H1 (cell line): ENCODE measurements at regions not wholly inside any gene's neighbourhood (a gene's known extent, or its start where the extent isn't known, plus 50 kb on each side); places are given as distances from the start of the nearest gene placed in this dataset.

Experiments
- CTCF ChIA-PET: fragments of 300-600 bp; sonication (Branson Sonifier 250); formaldehyde crosslinking; loops from one replicate; lab custom pipeline; 2021; ENCODE audit not compliant: partially characterized antibody; lab: Charles Lee
- POLR2A ChIA-PET: fragments of 300-600 bp; sonication (Branson Sonifier 250); formaldehyde crosslinking; loops from one replicate; lab custom pipeline; 2021; ENCODE audit warnings: inconsistent platforms; ENCODE audit not compliant: partially characterized antibody; lab: Charles Lee
- DNase-seq, 2 experiments: peaks; one replicate each; pipeline versions ENCODE4 v3.0.0 to v3.0.0-alpha.2; 2010 to 2022; ENCODE audit warnings: low spot score in 2 of 2, low read depth in 1 of 2, mixed read lengths in 1 of 2
- FAIRE-seq: peaks from 2 replicates; lab custom pipeline; 2011; peaks lifted over from hg19 to GRCh38; lab: Jason Lieb, UNC
- H2AFZ ChIP-seq: 2 replicates; pipeline ENCODE4 v1.8.1; 2012; ENCODE audit warnings: low read length, inconsistent platforms
- H2AK5ac ChIP-seq: 2 replicates; pipeline ENCODE4 v1.6.1; 2013; ENCODE audit warnings: low read depth, low read length
- H2BK120ac ChIP-seq: replicated peaks from 2 replicates; pipeline ENCODE3; 2013; ENCODE audit warnings: low read depth, low read length, inconsistent platforms
- H2BK12ac ChIP-seq: 2 replicates; pipeline ENCODE4 v1.6.1; 2013; ENCODE audit warnings: low read depth, low read length
- H2BK15ac ChIP-seq: 2 replicates; pipeline ENCODE4 v1.6.1; 2013; ENCODE audit warnings: low read length
- H2BK20ac ChIP-seq: 2 replicates; pipeline ENCODE4 v1.6.1; 2013; ENCODE audit warnings: low read length
- H2BK5ac ChIP-seq: 2 replicates; pipeline ENCODE4 v1.6.1; 2013; ENCODE audit warnings: low read depth, low read length
- H3K14ac ChIP-seq: 2 replicates; pipeline ENCODE4 v1.6.1; 2013; ENCODE audit warnings: inconsistent platforms; ENCODE audit not compliant: insufficient read length
- H3K18ac ChIP-seq: 2 replicates; pipeline ENCODE4 v1.6.1; 2013; ENCODE audit warnings: low read length; ENCODE audit errors: extremely low read depth
- H3K23ac ChIP-seq: 2 replicates; pipeline ENCODE4 v1.6.1; 2013; ENCODE audit warnings: inconsistent platforms; ENCODE audit not compliant: insufficient read length
- H3K23me2 ChIP-seq: 2 replicates; pipeline ENCODE4 v1.6.1; 2013; ENCODE audit warnings: low read depth, low read length
- H3K27ac ChIP-seq: 2 replicates; pipeline ENCODE4 v1.6.1; 2011; ENCODE audit warnings: low read depth, low read length, inconsistent platforms
- H3K27me3 ChIP-seq, 4 experiments: replicated peaks in 1 of 4; 1 replicate in 1 of 4; 2 replicates in 3 of 4; pipeline versions ENCODE4 v1.6.1 to v1.8.1; 2011 to 2013; ENCODE audit warnings: low read length in 3 of 4, mild to moderate bottlenecking in 3 of 4, inconsistent platforms in 2 of 4, mixed read lengths in 2 of 4, moderate library complexity in 1 of 4; ENCODE audit not compliant: control insufficient read depth in 3 of 4, insufficient read depth in 3 of 4; ENCODE audit errors: extremely low read depth in 1 of 4
- H3K36me3 ChIP-seq, 4 experiments: 2 replicates each; pipeline versions ENCODE4 v1.6.1 to v1.8.1; 2011 to 2013; ENCODE audit warnings: mild to moderate bottlenecking in 4 of 4, low read length in 3 of 4, moderate library complexity in 2 of 4, control low read depth in 1 of 4, inconsistent platforms in 1 of 4; ENCODE audit not compliant: insufficient read depth in 4 of 4, control insufficient read depth in 2 of 4
- H3K4ac ChIP-seq: replicated peaks from 2 replicates; pipeline ENCODE3; 2013; ENCODE audit warnings: low read length, low read depth, mixed read lengths, inconsistent platforms; ENCODE audit not compliant: insufficient read length
- H3K4me1 ChIP-seq, 4 experiments: replicated peaks in 1 of 4; 1 replicate in 1 of 4; 2 replicates in 3 of 4; pipeline versions ENCODE4 v1.6.1 to v1.8.1; 2011 to 2013; ENCODE audit warnings: low read length in 3 of 4, inconsistent platforms in 2 of 4, mixed read lengths in 1 of 4; ENCODE audit not compliant: insufficient read depth in 4 of 4, control insufficient read depth in 3 of 4
- H3K4me2 ChIP-seq, 2 experiments: 2 replicates each; pipeline versions ENCODE4 v1.6.1 to v1.8.1; 2011 to 2013; ENCODE audit warnings: low read depth in 2 of 2, low read length in 2 of 2, control low read depth in 1 of 2, inconsistent platforms in 1 of 2, mild to moderate bottlenecking in 1 of 2; ENCODE audit not compliant: insufficient read depth in 1 of 2
- H3K4me3 ChIP-seq, 4 experiments: fragments of 200-600, 300-600 bp in 1 of 4; sonication (generic), shearing (Covaris generic), sonication (Bioruptor Twin) in 1 of 4; 2 replicates each; pipeline versions ENCODE4 v1.5.1 to v1.8.1; 2011 to 2016; ENCODE audit warnings: low read length in 4 of 4, low read depth in 3 of 4, control low read depth in 2 of 4, inconsistent platforms in 2 of 4, mild to moderate bottlenecking in 2 of 4, mixed read lengths in 1 of 4, moderate library complexity in 1 of 4; ENCODE audit not compliant: insufficient read depth in 2 of 4; ENCODE audit errors: extremely low read depth in 1 of 4
- H3K56ac ChIP-seq: replicated peaks from 2 replicates; pipeline ENCODE3; 2013; ENCODE audit warnings: low read depth, mild to moderate bottlenecking, mixed read lengths, low read length, inconsistent platforms; ENCODE audit not compliant: insufficient read length
- H3K79me1 ChIP-seq: 2 replicates; pipeline ENCODE4 v1.6.1; 2013; ENCODE audit warnings: low read depth, low read length, control low read depth
- H3K79me2 ChIP-seq, 2 experiments: 2 replicates each; pipeline versions ENCODE4 v1.6.1 to v1.8.1; 2012 to 2013; ENCODE audit warnings: low read length in 2 of 2, mild to moderate bottlenecking in 2 of 2, inconsistent platforms in 1 of 2; ENCODE audit not compliant: insufficient read depth in 2 of 2, control insufficient read depth in 1 of 2
- H3K9ac ChIP-seq, 4 experiments: replicated peaks in 1 of 4; 1 replicate in 1 of 4; 2 replicates in 3 of 4; pipeline versions ENCODE4 v1.6.1 to v1.8.1; 2011 to 2013; ENCODE audit warnings: low read depth in 3 of 4, low read length in 3 of 4, control low read depth in 2 of 4, mild to moderate bottlenecking in 2 of 4, moderate library complexity in 2 of 4, inconsistent platforms in 1 of 4; ENCODE audit errors: extremely low read depth in 1 of 4
- H3K9me3 ChIP-seq, 2 experiments: 2 replicates each; pipeline versions ENCODE4 v1.6.1 to v1.8.1; 2012 to 2013; ENCODE audit warnings: mild to moderate bottlenecking in 2 of 2, moderate library complexity in 2 of 2, control low read depth in 1 of 2, inconsistent platforms in 1 of 2, low read depth in 1 of 2, low read length in 1 of 2, mixed read lengths in 1 of 2; ENCODE audit not compliant: insufficient read depth in 2 of 2
- H4K20me1 ChIP-seq, 2 experiments: replicated peaks in 1 of 2; 2 replicates each; pipeline versions ENCODE3 to v1.8.1; 2011 to 2013; ENCODE audit warnings: inconsistent platforms in 2 of 2, low read length in 2 of 2, mild to moderate bottlenecking in 1 of 2; ENCODE audit not compliant: insufficient read depth in 2 of 2, control insufficient read depth in 1 of 2
- H4K5ac ChIP-seq: 2 replicates; pipeline ENCODE4 v1.6.1; 2013; ENCODE audit warnings: low read length, low read depth, mixed read lengths, inconsistent platforms; ENCODE audit not compliant: insufficient read length
- H4K8ac ChIP-seq: 2 replicates; pipeline ENCODE4 v1.8.0; 2013; ENCODE audit warnings: mild to moderate bottlenecking, moderate library complexity, low read length, inconsistent platforms; ENCODE audit not compliant: insufficient read depth; ENCODE audit errors: extremely low read depth
- H4K91ac ChIP-seq: replicated peaks from 2 replicates; pipeline ENCODE3; 2013; ENCODE audit warnings: low read length, mixed read lengths, inconsistent platforms; ENCODE audit not compliant: insufficient read length
- ASH2L ChIP-seq: fragments of 200-600, 300-600 bp; sonication (generic); IDR thresholded peaks from one replicate; pipeline ENCODE4 v1.7.1; 2017; ENCODE audit warnings: low read length
- CBX5 ChIP-seq: fragments of 300-800, 300-1000 bp; sonication (generic); IDR thresholded peaks from 2 replicates; pipeline ENCODE4 v1.7.1; 2016; ENCODE audit warnings: antibody characterized with exemption, low read length, low read depth
- GTF2F1 ChIP-seq: IDR thresholded peaks from 2 replicates; pipeline ENCODE4 v1.6.1; 2012; ENCODE audit warnings: low read depth, low read length, improper control_type of control experiment, borderline replicate concordance
- JUND ChIP-seq: IDR thresholded peaks from 2 replicates; pipeline ENCODE4 v1.6.1; 2011; ENCODE audit warnings: mild to moderate bottlenecking, improper control_type of control experiment, low read length
- WGBS, 2 experiments: shearing (Covaris generic) in 1 of 2; methylation state at CpG; one replicate each; pipeline versions ENCODE4 v1.1.6 to v1.1.7; 2013 to 2015; ENCODE audit warnings: low lambda C conversion rate in 2 of 2, mixed read lengths in 2 of 2, inconsistent platforms in 1 of 2, low coverage in 1 of 2, missing lambda C conversion rate in 1 of 2; ENCODE audit not compliant: insufficient replicate concordance in 2 of 2, insufficient coverage in 1 of 2, insufficient read length in 1 of 2; ENCODE audit errors: extremely low coverage in 1 of 2, missing lambda C conversion rate in 1 of 2; 5-methylcytosine and 5-hydroxymethylcytosine counted together

GRCh38 chr3:132196113-132196512 is 121.1 kb upstream of the ACP3 start:
- DNase-seq = no peak
- Histone ChIP-seq H3K9me3 (no peaks in the 10 kb centered on the region), H4K20me1 (no peaks in the 10 kb centered on the region), H3K4me2 (no peak overlapping the region), H2AK5ac (no peak overlapping the region), H3K79me1 (no peaks in the 10 kb centered on the region), H3K23ac (no peak overlapping the region)
- no peak for TF ChIP-seq GTF2F1
- TF ChIP-seq JUND = no peak
- TF ChIP-seq CBX5 = no peak
- no peak for TF ChIP-seq ASH2L
- TF ChIP-seq, all 59 proteins: peak for 0
- Histone ChIP-seq H2BK15ac (no peak overlapping the region), H4K8ac (no peak overlapping the region), H2BK120ac (no peak overlapping the region), H2BK20ac (no peak overlapping the region), H4K91ac (no peak overlapping the region), H3K36me3 (no peaks in the 10 kb centered on the region), H3K4me1 (no peaks in the 10 kb centered on the region), H3K79me2 (no peaks in the 10 kb centered on the region), H3K56ac (no peak overlapping the region), H3K18ac (no peak overlapping the region), H2BK5ac (no peak overlapping the region), H3K4ac (no peak overlapping the region), H2BK12ac (no peak overlapping the region), H3K4me3 (no peak overlapping the region), H3K23me2 (no peaks in the 10 kb centered on the region), H3K9ac (no peak overlapping the region), H3K27ac (no peak overlapping the region), H2AFZ (no peak overlapping the region), H3K14ac (no peak overlapping the region), H3K27me3 (no peaks in the 10 kb centered on the region), H4K5ac (no peak overlapping the region)
- no peak for FAIRE-seq
- 100% methylated on average over 1 of the region's 1 CpG; no CpG with 5 or more reads in 1 of the 2 experiments for WGBS, 2 experiments
- CTCF ChIA-PET = interaction anchor here (0.7 to 3.9 kb wide), 6 partner anchors 10 to 161 kb away, joined by 3 to 29 read pairs (median 4); partner anchors contain the start of gene CPNE4
- POLR2A ChIA-PET = no interaction called here
